Spleen (tissue), 11 donors: ENCODE measurements at regions not wholly inside any gene's neighbourhood (a gene's known extent, or its start where the extent isn't known, plus 50 kb on each side); places are given as distances from the start of the nearest gene placed in this dataset.

ENCODE experiments used
- DNase-seq: peaks from one replicate; pipeline ENCODE4 v3.0.0-alpha.2; 2020
- H3K27ac ChIP-seq, 8 donors: fragments of 200-600 bp; sonication (generic) in 7 of 8; 1 replicate in 4 of 8; 2 replicates in 4 of 8; pipeline versions ENCODE4 v1.5.0 to v1.8.0; 2016 to 2021; ENCODE audit warnings: inconsistent platforms in 4 of 8, mild to moderate bottlenecking in 4 of 8, moderate library complexity in 1 of 8
- H3K27me3 ChIP-seq, 7 donors: fragments of 200-600 bp; sonication (generic) in 6 of 7; replicated peaks in 1 of 7; 1 replicate in 4 of 7; 2 replicates in 3 of 7; pipeline versions ENCODE4 v1.5.0 to v1.8.0; 2016 to 2021; ENCODE audit warnings: inconsistent platforms in 3 of 7, mild to moderate bottlenecking in 1 of 7
- H3K36me3 ChIP-seq, 6 donors: fragments of 200-600 bp; sonication (generic) in 5 of 6; 1 replicate in 4 of 6; 2 replicates in 2 of 6; pipeline versions ENCODE4 v1.5.0 to v1.8.0; 2016 to 2021; ENCODE audit warnings: inconsistent platforms in 2 of 6
- H3K4me1 ChIP-seq, 6 donors: fragments of 200-600 bp; sonication (generic) in 5 of 6; 1 replicate in 3 of 6; 2 replicates in 3 of 6; pipeline versions ENCODE4 v1.5.0 to v1.8.0; 2016 to 2021; ENCODE audit warnings: inconsistent platforms in 3 of 6
- H3K4me3 ChIP-seq, 8 donors: fragments of 200-600 bp; sonication (generic) in 7 of 8; 1 replicate in 4 of 8; 2 replicates in 4 of 8; pipeline versions ENCODE4 v1.5.0 to v1.8.0; 2016 to 2021; ENCODE audit warnings: inconsistent platforms in 4 of 8, mild to moderate bottlenecking in 4 of 8, moderate library complexity in 2 of 8
- H3K9me3 ChIP-seq, 8 donors: fragments of 200-600 bp; sonication (generic) in 7 of 8; 1 replicate in 4 of 8; 2 replicates in 4 of 8; pipeline versions ENCODE4 v1.5.0 to v1.8.0; 2016 to 2021; ENCODE audit warnings: inconsistent platforms in 4 of 8
- CTCF ChIP-seq, 11 experiments: fragments of 200-600 bp in 7 of 11; fragments of 450-650 bp in 4 of 11; sonication (generic) in 4 of 11; IDR thresholded peaks in 8 of 11; conservative IDR thresholded peaks in 3 of 11; 1 replicate in 7 of 11; 2 replicates in 4 of 11; pipeline versions ENCODE4 v1.4.0 to v1.8.0; 2016 to 2021; ENCODE audit warnings: antibody characterized with exemption in 11 of 11, inconsistent platforms in 4 of 11, mild to moderate bottlenecking in 1 of 11
- POLR2A ChIP-seq, 3 donors: fragments of 450-650 bp; IDR thresholded peaks; one replicate each; pipeline ENCODE4 v1.5.1; 2017; ENCODE audit warnings: antibody characterized with exemption in 3 of 3, mild to moderate bottlenecking in 1 of 3
- POLR2AphosphoS5 ChIP-seq, 3 donors: sonication (generic); formaldehyde crosslinking; IDR thresholded peaks; one replicate each; pipeline ENCODE4 v1.5.1; 2017; ENCODE audit warnings: antibody characterized with exemption in 3 of 3
- WGBS, 5 donors: extraction: QIAGEN DNeasy Blood & Tissue Kit in 3 of 5; methylation state at CpG; one replicate each; pipeline versions ENCODE4 v1.1.5 to v1.1.7; 2013 to 2018; 5-methylcytosine and 5-hydroxymethylcytosine counted together
- intact Hi-C: fragments of 100-400 bp; cut with DNase I; formaldehyde crosslinking; loops from one replicate; pipeline ENCODE4 v1.15.0; 2023; ENCODE audit warnings: low total_unique reads
- donor health status: healthy with polysubstance abuse.
- donor health status: DM: no; HTN: no; CAD: no; lungs with moderate emphysema.
- donor health status: DM: no; HTN: no; CAD: no.
- donor health status: Bipolar disorder and iron deficiency.
- donor health status: healthy.
- donor health status: DM: no; HTN: no; CAD: no.
- donor health status: DM: yes; HTN: yes; CAD: no.

GRCh38 chr19:31840371-31840770 lies 491.1 kb upstream of the TSHZ3 start:
- 84 to 92% (median 89%) methylated on average over 2 of the region's 2 CpGs for WGBS, 5 donors
- intact Hi-C loops, result no loop called here
- no peaks in the 10 kb centered on the region for H3K4me1 ChIP-seq
- no peak for DNase-seq
- no peaks in the 10 kb centered on the region for H3K36me3 ChIP-seq
- H3K4me3 ChIP-seq, result no peak overlapping the region
- no peak for TF ChIP-seq POLR2A (IDR thresholded peaks at IDR 0.05)
- TF ChIP-seq CTCF (IDR thresholded peaks at IDR 0.05 in 8 of 11, conservative IDR thresholded peaks at IDR 0.05 in 3 of 11), result no peak
- TF ChIP-seq POLR2AphosphoS5 (IDR thresholded peaks at IDR 0.05), result no peak
- no peak overlapping the region for H3K27ac ChIP-seq
- peaks cover 0 to 70% (median 24%) of the 10 kb centered on the region in 8 donors for H3K9me3 ChIP-seq
- H3K27me3 ChIP-seq, result no peaks in the 10 kb centered on the region

GRCh38 chr19:31841755-31842154 lies 492.5 kb upstream of the TSHZ3 start:
- Histone ChIP-seq H3K4me3 (no peak overlapping the region), H3K27ac (no peak overlapping the region), H3K36me3 (no peaks in the 10 kb centered on the region), H3K9me3 (peaks cover 0 to 66% (median 23%) of the 10 kb centered on the region in 8 donors), H3K27me3 (no peaks in the 10 kb centered on the region), H3K4me1 (no peaks in the 10 kb centered on the region)
- 59 to 89% (median 74%) methylated on average over 1 of the region's 1 CpG for WGBS, 5 donors
- no peak for TF ChIP-seq POLR2A (IDR thresholded peaks at IDR 0.05)
- no peak for TF ChIP-seq CTCF (IDR thresholded peaks at IDR 0.05 in 8 of 11, conservative IDR thresholded peaks at IDR 0.05 in 3 of 11)
- TF ChIP-seq POLR2AphosphoS5 (IDR thresholded peaks at IDR 0.05), result no peak
- intact Hi-C loops, result no loop called here
- no peak for DNase-seq

GRCh38 chr19:31863122-31863521 lies 482.3 kb upstream of the ZNF507 start:
- peaks cover 0 to 64% (median 48%) of the 10 kb centered on the region in 8 donors for H3K9me3 ChIP-seq
- intact Hi-C loops, result no loop called here

GRCh38 chr19:31874313-31874712 lies 471.1 kb upstream of the ZNF507 start:
- Histone ChIP-seq H3K27ac (no peak overlapping the region), H3K4me3 (no peak overlapping the region), H3K27me3 (no peaks in the 10 kb centered on the region), H3K9me3 (peaks cover 0 to 27% (median under 1%) of the 10 kb centered on the region in 8 donors), H3K36me3 (no peaks in the 10 kb centered on the region), H3K4me1 (no peaks in the 10 kb centered on the region)
- WGBS, 5 donors, result 83 to 95% (median 88%) methylated on average over 4 of the region's 4 CpGs
- TF ChIP-seq POLR2AphosphoS5 (IDR thresholded peaks at IDR 0.05) (no peak), POLR2A (IDR thresholded peaks at IDR 0.05) (no peak), CTCF (IDR thresholded peaks at IDR 0.05 in 8 of 11, conservative IDR thresholded peaks at IDR 0.05 in 3 of 11) (no peak)
- no peak for DNase-seq
- intact Hi-C loops, result no loop called here

More at GRCh38 chr19:31863122-31863521, 482.3 kb upstream of the ZNF507 start:
- Histone ChIP-seq H3K36me3 (no peaks in the 10 kb centered on the region), H3K27ac (no peak overlapping the region), H3K27me3 (no peaks in the 10 kb centered on the region), H3K4me1 (no peaks in the 10 kb centered on the region), H3K4me3 (no peak overlapping the region)
- no peak for DNase-seq
- 76 to 94% (median 84%) methylated on average over 3 of the region's 3 CpGs for WGBS, 5 donors
- TF ChIP-seq CTCF (IDR thresholded peaks at IDR 0.05 in 8 of 11, conservative IDR thresholded peaks at IDR 0.05 in 3 of 11), result no peak
